Tibial artery (tissue), 4 donors: ENCODE measurements at regions not wholly inside any gene's neighbourhood (a gene's known extent, or its start where the extent isn't known, plus 50 kb on each side); places are given as distances from the start of the nearest gene placed in this dataset.
"Not testable (repeated sequence)": the region's sequence is repeated elsewhere in the genome, so short reads cannot be mapped to it uniquely, and the experiment has no call there.

Experiments
- DNase-seq, 2 donors: peaks; one replicate each; pipeline ENCODE4 v3.0.0-alpha.2; 2019
- H3K27ac ChIP-seq, 2 donors: fragments of 200-600 bp; sonication (generic) in 1 of 2; 1 replicate in 1 of 2; 2 replicates in 1 of 2; pipeline ENCODE4 v1.5.1; 2018 to 2019; ENCODE audit warnings: mild to moderate bottlenecking in 1 of 2
- H3K27me3 ChIP-seq, 2 donors: fragments of 200-600 bp; sonication (generic) in 1 of 2; one replicate each; pipeline versions ENCODE4 v1.5.1 to v1.6.0; 2016 to 2019
- H3K36me3 ChIP-seq, 3 donors: fragments of 200-600 bp; sonication (generic) in 2 of 3; one replicate each; pipeline ENCODE4 v1.5.1; 2016 to 2019; ENCODE audit warnings: mild to moderate bottlenecking in 2 of 3
- H3K4me1 ChIP-seq, 4 donors: fragments of 200-600 bp; sonication (generic) in 2 of 4; 1 replicate in 3 of 4; 2 replicates in 1 of 4; pipeline ENCODE4 v1.5.1; 2016 to 2019
- H3K4me3 ChIP-seq, 2 donors: fragments of 200-600 bp; sonication (generic) in 1 of 2; 1 replicate in 1 of 2; 2 replicates in 1 of 2; pipeline ENCODE4 v1.5.1; 2018 to 2019; ENCODE audit warnings: mild to moderate bottlenecking in 2 of 2
- H3K9me3 ChIP-seq, 3 donors: fragments of 200-600 bp; sonication (generic) in 1 of 3; one replicate each; pipeline ENCODE4 v1.5.1; 2016 to 2019
- intact Hi-C: fragments of 100-400 bp; cut with DNase I; formaldehyde crosslinking; loops from one replicate; pipeline ENCODE4 v1.15.0; 2023; ENCODE audit warnings: low total_unique reads
- TF ChIP-seq, protein P1 (sequence below), 2 experiments: fragments of 200-600 bp in 1 of 2; fragments of 450-650 bp in 1 of 2; IDR thresholded peaks; one replicate each; pipeline ENCODE4 v1.5.1; 2017 to 2019; ENCODE audit warnings: antibody characterized with exemption in 2 of 2, mild to moderate bottlenecking in 1 of 2, moderate library complexity in 1 of 2

DNA sequence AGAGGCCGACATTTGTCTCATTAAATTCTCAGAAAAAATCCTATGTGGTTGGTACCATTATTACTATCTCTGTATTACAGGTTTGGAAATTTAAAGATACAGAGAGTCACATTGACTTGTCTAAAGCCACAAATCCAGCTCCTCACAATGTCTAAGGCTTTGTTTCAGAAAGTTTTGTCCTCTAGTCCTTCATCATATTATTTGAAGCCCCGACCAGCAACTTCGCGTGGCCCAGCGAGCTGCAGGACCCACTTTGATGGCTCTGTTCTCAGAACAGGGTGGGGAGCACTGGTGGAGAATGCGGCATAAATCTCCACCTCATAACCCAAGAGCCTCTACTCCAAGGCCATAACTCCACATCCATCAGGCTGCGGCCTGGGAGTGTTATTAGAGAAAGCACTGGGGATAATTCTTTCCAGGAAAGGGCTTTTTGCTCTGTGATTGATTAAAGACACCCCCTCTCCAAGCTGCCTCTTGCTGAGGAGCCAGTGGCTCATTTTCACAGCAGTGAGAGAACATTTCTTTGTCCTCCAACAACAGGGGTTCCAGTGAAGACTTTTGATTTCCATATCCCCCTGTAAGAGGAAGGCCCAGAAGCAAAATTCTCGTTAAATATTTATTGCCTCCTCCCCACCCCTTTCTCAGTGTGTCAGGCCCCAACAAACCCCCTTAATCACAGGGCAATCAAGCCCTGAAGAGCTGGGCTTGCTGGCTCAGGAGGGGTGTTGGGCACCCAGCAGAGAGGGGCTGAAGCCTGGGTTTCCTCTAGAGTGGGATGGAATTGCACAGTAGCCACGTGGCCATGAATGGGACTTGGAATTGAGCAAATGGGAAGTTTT lies 113.7 kb upstream of the CDH11 start:
- no peaks in the 10 kb centered on the region for H3K4me1 ChIP-seq
- H3K27me3 ChIP-seq: no peaks in the 10 kb centered on the region
- intact Hi-C loops: no loop called here
- no peak overlapping the region for H3K27ac ChIP-seq
- TF ChIP-seq, protein P1, sequence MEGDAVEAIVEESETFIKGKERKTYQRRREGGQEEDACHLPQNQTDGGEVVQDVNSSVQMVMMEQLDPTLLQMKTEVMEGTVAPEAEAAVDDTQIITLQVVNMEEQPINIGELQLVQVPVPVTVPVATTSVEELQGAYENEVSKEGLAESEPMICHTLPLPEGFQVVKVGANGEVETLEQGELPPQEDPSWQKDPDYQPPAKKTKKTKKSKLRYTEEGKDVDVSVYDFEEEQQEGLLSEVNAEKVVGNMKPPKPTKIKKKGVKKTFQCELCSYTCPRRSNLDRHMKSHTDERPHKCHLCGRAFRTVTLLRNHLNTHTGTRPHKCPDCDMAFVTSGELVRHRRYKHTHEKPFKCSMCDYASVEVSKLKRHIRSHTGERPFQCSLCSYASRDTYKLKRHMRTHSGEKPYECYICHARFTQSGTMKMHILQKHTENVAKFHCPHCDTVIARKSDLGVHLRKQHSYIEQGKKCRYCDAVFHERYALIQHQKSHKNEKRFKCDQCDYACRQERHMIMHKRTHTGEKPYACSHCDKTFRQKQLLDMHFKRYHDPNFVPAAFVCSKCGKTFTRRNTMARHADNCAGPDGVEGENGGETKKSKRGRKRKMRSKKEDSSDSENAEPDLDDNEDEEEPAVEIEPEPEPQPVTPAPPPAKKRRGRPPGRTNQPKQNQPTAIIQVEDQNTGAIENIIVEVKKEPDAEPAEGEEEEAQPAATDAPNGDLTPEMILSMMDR (IDR thresholded peaks at IDR 0.05): no peak
- H3K4me3 ChIP-seq: no peak overlapping the region
- no peaks in the 10 kb centered on the region for H3K36me3 ChIP-seq
- H3K9me3 ChIP-seq: no peaks in the 10 kb centered on the region
- no peak for DNase-seq

DNA sequence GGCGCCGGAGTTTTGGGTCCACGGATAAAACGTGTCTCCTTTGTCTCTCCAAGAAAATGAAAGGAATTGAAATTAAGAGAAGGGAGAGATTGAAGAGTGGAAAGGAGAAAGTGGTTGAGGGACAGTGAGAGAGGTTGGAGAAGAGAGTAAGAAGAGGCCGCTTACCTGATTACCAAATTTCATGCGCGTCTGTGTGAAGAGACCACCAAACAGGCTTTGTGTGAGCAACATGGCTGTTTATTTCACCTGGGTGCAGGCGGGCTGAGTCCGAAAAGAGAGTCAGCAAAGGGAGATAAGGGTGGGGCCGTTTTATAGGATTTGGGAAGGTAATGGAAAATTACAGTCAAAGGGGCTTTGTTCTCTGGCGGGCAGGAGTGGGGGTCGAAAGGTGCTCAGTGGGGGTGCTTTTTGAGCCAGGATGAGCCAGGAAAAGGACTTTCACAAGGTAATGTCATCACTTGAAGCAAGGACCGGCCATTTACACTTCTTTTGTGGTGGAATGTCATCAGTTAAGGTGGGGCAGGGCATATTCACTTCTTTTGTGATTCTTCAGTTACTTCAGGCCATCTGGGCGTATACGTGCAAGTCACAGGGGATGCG lies 113.0 kb upstream of the CDH11 start:
- H3K9me3 ChIP-seq, intact Hi-C loops, H3K27ac ChIP-seq, H3K4me1 ChIP-seq, H3K27me3 ChIP-seq, H3K4me3 ChIP-seq, DNase-seq, H3K36me3 ChIP-seq: not testable (repeated sequence)

DNA sequence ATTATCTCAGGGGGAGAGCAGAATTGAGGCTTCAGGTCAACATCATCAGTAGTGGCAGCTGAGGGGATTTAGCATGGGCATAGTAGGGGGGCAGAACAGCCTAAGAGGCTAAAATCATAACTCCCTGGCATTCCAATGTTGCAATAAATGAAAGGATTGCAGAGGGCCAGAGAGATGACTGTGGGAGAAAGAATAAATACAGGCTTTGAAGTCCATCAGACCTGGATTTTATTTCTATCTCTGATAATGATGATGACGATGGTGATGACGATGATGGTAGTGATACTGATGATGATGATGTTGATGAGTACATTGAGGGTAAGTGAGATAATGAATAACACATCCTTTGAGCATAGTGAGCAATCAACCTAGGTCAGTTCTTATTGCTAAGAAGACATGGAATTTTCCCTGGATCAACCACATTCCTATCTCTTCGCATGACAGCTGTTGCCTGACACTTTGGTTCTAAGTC lies 107.4 kb upstream of the CDH11 start:
- Histone ChIP-seq H3K27me3 (no peaks in the 10 kb centered on the region), H3K4me3 (no peak overlapping the region), H3K4me1 (no peaks in the 10 kb centered on the region), H3K36me3 (no peaks in the 10 kb centered on the region), H3K27ac (no peak overlapping the region), H3K9me3 (no peaks in the 10 kb centered on the region)
- intact Hi-C loops: no loop called here
- DNase-seq: no peak
- TF ChIP-seq, protein P1 (IDR thresholded peaks at IDR 0.05): no peak

DNA sequence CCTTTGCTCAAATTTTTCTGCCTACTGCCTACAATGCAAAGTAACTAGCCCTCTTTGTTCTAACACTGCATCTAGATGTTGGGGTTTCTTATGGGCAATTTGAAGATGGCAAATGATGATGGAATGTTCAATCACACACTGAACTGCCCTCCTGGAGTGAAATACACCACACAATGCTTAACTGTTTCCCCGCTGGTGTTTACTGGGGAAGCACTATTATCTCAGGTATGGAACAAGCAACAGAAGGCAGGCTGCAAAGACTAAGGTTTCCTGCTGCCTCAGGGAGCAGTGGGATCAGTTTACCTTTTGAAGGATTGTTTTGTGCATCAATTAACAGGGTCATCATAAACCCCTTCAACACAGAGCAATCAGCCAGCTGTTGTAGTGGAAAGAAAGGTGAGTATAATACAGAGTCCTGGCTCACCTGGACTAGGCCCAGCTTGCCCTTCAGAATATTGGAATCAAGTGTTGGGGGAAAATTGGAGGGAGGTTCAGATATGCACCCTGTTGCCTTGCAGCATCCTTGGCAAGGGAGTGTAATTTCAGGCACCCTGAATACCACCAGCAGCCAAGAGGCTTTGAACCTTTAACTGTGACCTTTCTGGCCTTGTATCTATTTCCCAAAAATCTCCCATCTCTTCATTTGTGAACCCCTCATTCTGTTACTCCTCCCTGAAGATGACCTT lies 105.4 kb upstream of the CDH11 start:
- intact Hi-C loops: no loop called here

DNA sequence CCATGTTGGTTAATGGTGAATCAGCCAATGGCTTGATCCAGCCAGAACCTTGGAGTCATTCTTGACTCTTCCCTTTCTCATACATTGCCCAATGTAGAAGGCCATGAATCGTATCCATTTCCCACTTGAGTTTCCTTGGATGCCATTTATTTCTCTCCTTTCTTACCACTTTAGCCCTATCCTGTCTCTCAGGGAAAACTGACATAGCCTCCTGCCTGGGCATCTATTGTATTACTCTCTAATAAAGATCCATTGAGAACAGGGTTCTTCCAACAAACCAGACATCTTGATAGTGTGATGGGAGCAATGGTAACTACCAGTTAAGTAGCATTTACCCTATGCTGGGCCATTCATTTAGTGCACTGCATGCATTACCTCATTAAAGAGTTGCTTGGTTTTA lies 104.2 kb upstream of the CDH11 start:
- TF ChIP-seq, protein P1 (IDR thresholded peaks at IDR 0.05): no peak
- Histone ChIP-seq H3K4me1 (no peaks in the 10 kb centered on the region), H3K36me3 (no peaks in the 10 kb centered on the region), H3K27ac (no peak overlapping the region), H3K9me3 (no peaks in the 10 kb centered on the region), H3K4me3 (no peak overlapping the region), H3K27me3 (no peaks in the 10 kb centered on the region)
- no peak for DNase-seq
- intact Hi-C loops: no loop called here

More for the DNA sequence above, 105.4 kb upstream of the CDH11 start:
- H3K9me3 ChIP-seq: no peaks in the 10 kb centered on the region
- no peak for DNase-seq
- no peak overlapping the region for H3K27ac ChIP-seq
- no peak overlapping the region for H3K4me3 ChIP-seq
- no peaks in the 10 kb centered on the region for H3K36me3 ChIP-seq
- TF ChIP-seq, protein P1 (IDR thresholded peaks at IDR 0.05): no peak
- H3K27me3 ChIP-seq: no peaks in the 10 kb centered on the region
- no peaks in the 10 kb centered on the region for H3K4me1 ChIP-seq

DNA sequence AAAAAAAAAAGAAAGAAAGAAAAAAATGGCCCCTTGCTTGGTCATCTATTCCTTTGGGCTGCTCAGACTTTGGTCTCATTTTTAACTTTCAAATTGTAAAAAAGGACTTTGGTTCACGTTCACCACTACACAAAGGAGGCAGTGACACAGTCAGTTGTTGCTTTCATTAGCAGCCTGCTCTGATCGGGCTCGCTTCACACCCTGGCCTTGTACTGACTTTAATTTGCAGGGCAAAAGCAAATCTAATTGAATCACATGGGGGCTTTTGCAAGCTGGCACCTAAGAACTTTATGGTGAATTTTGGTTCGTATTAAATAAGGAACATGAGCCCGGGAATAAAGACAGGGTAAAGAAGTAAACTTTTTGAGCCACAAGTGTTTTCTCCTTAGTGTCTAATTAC lies 103.6 kb upstream of the CDH11 start:
- intact Hi-C loops: no loop called here
- TF ChIP-seq, protein P1 (IDR thresholded peaks at IDR 0.05): no peak
- Histone ChIP-seq H3K36me3 (no peaks in the 10 kb centered on the region), H3K27me3 (no peaks in the 10 kb centered on the region), H3K4me3 (no peak overlapping the region), H3K27ac (no peak overlapping the region), H3K4me1 (no peaks in the 10 kb centered on the region), H3K9me3 (no peaks in the 10 kb centered on the region)
- DNase-seq: no peak
